GM12878 (cell line): ENCODE measurements at regions not wholly inside any gene's neighbourhood (a gene's known extent, or its start where the extent isn't known, plus 50 kb on each side); places are given as distances from the start of the nearest gene placed in this dataset.

ENCODE experiments used
- BHLHE40 ChIP-seq, 2 experiments: fragments of 450-650 bp in 1 of 2; IDR thresholded peaks; 2 replicates each; pipeline ENCODE4 v1.6.1; 2011 to 2017; ENCODE audit warnings: low read depth in 2 of 2, borderline replicate concordance in 1 of 2, improper control_type of control experiment in 1 of 2, low read length in 1 of 2, mild to moderate bottlenecking in 1 of 2
- CREB1 ChIP-seq: IDR thresholded peaks from 2 replicates; pipeline ENCODE4 v1.6.1; 2012; ENCODE audit warnings: low read depth, mild to moderate bottlenecking, inconsistent platforms
- CTCF ChIP-seq, 3 experiments: IDR thresholded peaks in 2 of 3; conservative IDR thresholded peaks in 1 of 3; 2 replicates each; pipeline ENCODE4 v1.5.1; 2011; ENCODE audit warnings: low read depth in 3 of 3, low read length in 3 of 3, mild to moderate bottlenecking in 3 of 3, control low read depth in 2 of 3, moderate library complexity in 2 of 3, inconsistent platforms in 1 of 3, mixed read lengths in 1 of 3; ENCODE audit not compliant: control insufficient read depth in 2 of 3, insufficient read depth in 1 of 3; ENCODE audit errors: extremely low read depth in 1 of 3
- FOXK2 ChIP-seq: fragments of 450-650 bp; IDR thresholded peaks from 2 replicates; pipeline ENCODE4 v1.6.1; 2017; ENCODE audit warnings: mild to moderate bottlenecking, moderate library complexity
- NFIC ChIP-seq: IDR thresholded peaks from 2 replicates; pipeline ENCODE4 v1.6.1; 2012; ENCODE audit warnings: low read depth, mild to moderate bottlenecking, inconsistent platforms, low read length, moderate library complexity
- NKRF ChIP-seq: fragments of 450-650 bp; conservative IDR thresholded peaks from 2 replicates; pipeline ENCODE4 v1.6.1; 2017; ENCODE audit warnings: mild to moderate bottlenecking, moderate library complexity
- RAD51 ChIP-seq: fragments of 450-650 bp; IDR thresholded peaks from 2 replicates; pipeline ENCODE4 v1.6.1; 2016; ENCODE audit warnings: moderate library complexity, mild to moderate bottlenecking, inconsistent platforms
- REST ChIP-seq: IDR thresholded peaks from 2 replicates; pipeline ENCODE4 v1.6.1; 2012; ENCODE audit warnings: mild to moderate bottlenecking, low read depth, low read length
- USF1 ChIP-seq: IDR thresholded peaks from 2 replicates; pipeline ENCODE4 v1.6.1; 2011; ENCODE audit warnings: borderline replicate concordance, low read depth, mild to moderate bottlenecking, moderate library complexity, mixed read lengths, low read length; ENCODE audit not compliant: insufficient read depth; ENCODE audit errors: extremely low read length
- ZBTB11 ChIP-seq: fragments of 450-650 bp; formaldehyde crosslinking; IDR thresholded peaks from 2 replicates; pipeline ENCODE4 v1.5.0; 2022; ENCODE audit warnings: mild to moderate bottlenecking, missing genetic modification characterization

- no peak for TF ChIP-seq USF1
- no peak for TF ChIP-seq REST
- no peak for TF ChIP-seq NFIC
- no peak for TF ChIP-seq NKRF
- no peak for TF ChIP-seq CREB1
- no peak for TF ChIP-seq FOXK2
- no peak for TF ChIP-seq BHLHE40 (IDR thresholded peaks at IDR 0.05; ENCODE audit: borderline replicate concordance in 1 of 2, low read depth in 2 of 2, low read length in 1 of 2)
- TF ChIP-seq ZBTB11 (CRISPR knock-in tag): no peak
- TF ChIP-seq CTCF (IDR thresholded peaks at IDR 0.05 in 2 of 3, conservative IDR thresholded peaks at IDR 0.05 in 1 of 3; ENCODE audit: control insufficient read depth in 2 of 3, extremely low read depth in 1 of 3, insufficient read depth in 1 of 3, low read depth in 3 of 3, low read length in 3 of 3): no peak
- TF ChIP-seq RAD51: no peak
Measured at GRCh38 chr6:27532820-27533538, 60.1 kb upstream of the ZNF184 start.
